ENCODE measurements at regions not wholly inside any gene's neighbourhood (a gene's known extent, or its start where the extent isn't known, plus 50 kb on each side); places are given as distances from the start of the nearest gene placed in this dataset.

- Histone ChIP-seq H3K36me3 (ENCODE audit: control insufficient read depth in 2 of 2, insufficient read depth in 2 of 2, low read length in 1 of 2) (no peaks in the 10 kb centered on the region), H3K4me3 (no peak overlapping the region), H4K20me1 (ENCODE audit: control insufficient read depth, insufficient read depth) (no peaks in the 10 kb centered on the region), H2AFZ (ENCODE audit: control insufficient read depth, low read depth, low read length) (no peak overlapping the region), H3K27me3 (replicated peaks in 1 of 2; ENCODE audit: control insufficient read depth in 2 of 2, insufficient read depth in 2 of 2, low read length in 1 of 2) (no peaks in the 10 kb centered on the region; a peak in 1 of 4 replicates), H3K9me3 (replicated peaks; ENCODE audit: control insufficient read depth, insufficient read depth, low read length) (no peaks in the 10 kb centered on the region), H3K4me2 (ENCODE audit: control insufficient read depth, insufficient read depth) (no peak overlapping the region), H3K27ac (ENCODE audit: control insufficient read depth, insufficient read depth) (no peak overlapping the region), H3K79me2 (ENCODE audit: control insufficient read depth, insufficient read depth, low read length) (no peaks in the 10 kb centered on the region), H3K4me1 (ENCODE audit: control insufficient read depth, insufficient read depth, low read length) (no peaks in the 10 kb centered on the region), H3K9ac (ENCODE audit: control insufficient read depth, insufficient read depth, low read length) (no peak overlapping the region)
- ChIA-PET POLR2A (no interaction called here), SMC1A (ENCODE audit: uncharacterized antibody, unreplicated experiment) (no interaction called here), RAD21 (ENCODE audit: unreplicated experiment) (no interaction called here), CTCF (no interaction called here)
- no peak for TF ChIP-seq SMC3 (IDR thresholded peaks at IDR 0.05; ENCODE audit: borderline replicate concordance, low read length)
- TF ChIP-seq ZNF217 (IDR thresholded peaks at IDR 0.05): no peak
- no TSS peak for BruUV-seq (replicated peaks)
- intact Hi-C loops (cut with micrococcal nuclease; ENCODE audit: unreplicated experiment): no loop called here
- no peak for ATAC-seq
- in situ Hi-C loops (cut with MboI): no loop called here
- FAIRE-seq: no peak
- no peak for DNase-seq (ENCODE audit: low read depth, low spot score)
Observed at GRCh38 chr18:29169599-29169998, 992.7 kb upstream of the CDH2 start.

- WGBS (ENCODE audit: insufficient coverage, insufficient replicate concordance, low lambda C conversion rate, missing lambda C conversion rate): 42% methylated on average over 3 of the region's 3 CpGs
- in situ Hi-C loops (cut with MboI) (no loop called here), intact Hi-C loops (cut with micrococcal nuclease; ENCODE audit: unreplicated experiment) (no loop called here)
- Histone ChIP-seq H4K20me1 (ENCODE audit: control insufficient read depth, insufficient read depth) (no peaks in the 10 kb centered on the region), H3K9me3 (replicated peaks; ENCODE audit: control insufficient read depth, insufficient read depth, low read length) (no peaks in the 10 kb centered on the region), H3K27me3 (replicated peaks in 1 of 2; ENCODE audit: control insufficient read depth in 2 of 2, insufficient read depth in 2 of 2, low read length in 1 of 2) (no peaks in the 10 kb centered on the region), H2AFZ (ENCODE audit: control insufficient read depth, low read depth, low read length) (no peak overlapping the region), H3K36me3 (ENCODE audit: control insufficient read depth in 2 of 2, insufficient read depth in 2 of 2, low read length in 1 of 2) (no peaks in the 10 kb centered on the region), H3K27ac (ENCODE audit: control insufficient read depth, insufficient read depth) (no peak overlapping the region), H3K4me2 (ENCODE audit: control insufficient read depth, insufficient read depth) (no peak overlapping the region), H3K9ac (ENCODE audit: control insufficient read depth, insufficient read depth, low read length) (no peak overlapping the region), H3K79me2 (ENCODE audit: control insufficient read depth, insufficient read depth, low read length) (no peaks in the 10 kb centered on the region), H3K4me3 (no peak overlapping the region), H3K4me1 (ENCODE audit: control insufficient read depth, insufficient read depth, low read length) (no peaks in the 10 kb centered on the region)
- POLR2A ChIA-PET: no interaction called here
- SMC1A ChIA-PET (ENCODE audit: uncharacterized antibody, unreplicated experiment): no interaction called here
- RAD21 ChIA-PET (ENCODE audit: unreplicated experiment): no interaction called here
- TF ChIP-seq PKNOX1 (IDR thresholded peaks at IDR 0.05): no peak
- no peak for TF ChIP-seq GATAD2B (conservative IDR thresholded peaks at IDR 0.05; ENCODE audit: low read depth)
- TF ChIP-seq ZNF207 (IDR thresholded peaks at IDR 0.05; ENCODE audit: borderline replicate concordance): no peak
- no peak for TF ChIP-seq ESRRA (IDR thresholded peaks at IDR 0.05; ENCODE audit: low read length)
- no peak for TF ChIP-seq EED (IDR thresholded peaks at IDR 0.05; ENCODE audit: low read depth)
- TF ChIP-seq IRF5 (IDR thresholded peaks at IDR 0.05; ENCODE audit: borderline replicate concordance): no peak
- TF ChIP-seq JUND (IDR thresholded peaks at IDR 0.05; ENCODE audit: low read depth, low read length): no peak
- no peak for TF ChIP-seq EP300 (IDR thresholded peaks at IDR 0.05; ENCODE audit: borderline replicate concordance in 1 of 2, control insufficient read depth in 1 of 2, low read depth in 2 of 2, low read length in 2 of 2)
- TF ChIP-seq MEF2A (IDR thresholded peaks at IDR 0.05; ENCODE audit: insufficient read depth, low read depth, low read length): no peak
- no peak for TF ChIP-seq JUNB (IDR thresholded peaks at IDR 0.05)
- TF ChIP-seq HDAC6 (IDR thresholded peaks at IDR 0.05; ENCODE audit: unreplicated experiment): no peak
- CTCF ChIA-PET: no interaction called here
- BruUV-seq (replicated peaks): no TSS peak
- no peak for DNase-seq (ENCODE audit: low read depth, low spot score)
- ATAC-seq: no peak
- no peak for FAIRE-seq
Observed at GRCh38 chr18:29164993-29165599, 988.2 kb upstream of the CDH2 start.
